ENCODE measurements at regions not wholly inside any gene's neighbourhood (a gene's known extent, or its start where the extent isn't known, plus 50 kb on each side); places are given as distances from the start of the nearest gene placed in this dataset.
A peak's percentile ranks its signal among the peaks of the same experiment; 100 is the strongest.

DNA sequence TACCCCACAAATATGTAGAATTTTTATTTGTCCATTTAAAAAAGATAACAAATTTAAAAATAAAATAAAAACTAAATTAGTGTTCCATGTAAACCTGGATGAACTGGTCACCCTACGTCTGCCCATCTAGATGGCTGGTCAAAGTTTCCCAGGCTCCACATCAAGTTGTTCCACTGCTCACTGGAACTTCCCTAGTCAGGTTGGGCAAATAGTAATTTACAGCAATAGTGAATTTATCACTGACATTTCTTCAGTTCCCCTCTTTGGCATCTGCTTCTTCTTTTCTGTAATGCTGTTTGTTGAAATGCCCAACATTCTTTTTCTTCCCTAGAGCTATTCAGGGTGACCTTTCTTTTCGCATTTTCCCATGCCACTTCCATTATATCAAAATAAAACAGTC, 272.7 kb upstream of the BTG1 start:
- Histone ChIP-seq H3K36me3 (no peaks in the 10 kb centered on the region), H3K27ac (no peak overlapping the region), H3K9me3 (no peaks in the 10 kb centered on the region), H3K4me3 (no peak overlapping the region), H3K27me3 (no peaks in the 10 kb centered on the region), H3K4me1 (peaks cover 8% of the 10 kb centered on the region)
- DNase-seq (ENCODE audit: extremely low spot score in 2 of 2) = no peak
- intact Hi-C loops (cut with DNase I) = no loop called here
- TF ChIP-seq, protein P1, sequence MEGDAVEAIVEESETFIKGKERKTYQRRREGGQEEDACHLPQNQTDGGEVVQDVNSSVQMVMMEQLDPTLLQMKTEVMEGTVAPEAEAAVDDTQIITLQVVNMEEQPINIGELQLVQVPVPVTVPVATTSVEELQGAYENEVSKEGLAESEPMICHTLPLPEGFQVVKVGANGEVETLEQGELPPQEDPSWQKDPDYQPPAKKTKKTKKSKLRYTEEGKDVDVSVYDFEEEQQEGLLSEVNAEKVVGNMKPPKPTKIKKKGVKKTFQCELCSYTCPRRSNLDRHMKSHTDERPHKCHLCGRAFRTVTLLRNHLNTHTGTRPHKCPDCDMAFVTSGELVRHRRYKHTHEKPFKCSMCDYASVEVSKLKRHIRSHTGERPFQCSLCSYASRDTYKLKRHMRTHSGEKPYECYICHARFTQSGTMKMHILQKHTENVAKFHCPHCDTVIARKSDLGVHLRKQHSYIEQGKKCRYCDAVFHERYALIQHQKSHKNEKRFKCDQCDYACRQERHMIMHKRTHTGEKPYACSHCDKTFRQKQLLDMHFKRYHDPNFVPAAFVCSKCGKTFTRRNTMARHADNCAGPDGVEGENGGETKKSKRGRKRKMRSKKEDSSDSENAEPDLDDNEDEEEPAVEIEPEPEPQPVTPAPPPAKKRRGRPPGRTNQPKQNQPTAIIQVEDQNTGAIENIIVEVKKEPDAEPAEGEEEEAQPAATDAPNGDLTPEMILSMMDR (IDR thresholded peaks at IDR 0.05) = no peak

- Histone ChIP-seq H3K27ac (no peak overlapping the region), H3K4me1 (peaks cover 8% of the 10 kb centered on the region), H3K36me3 (no peaks in the 10 kb centered on the region), H3K9me3 (no peaks in the 10 kb centered on the region), H3K4me3 (no peak overlapping the region), H3K27me3 (no peaks in the 10 kb centered on the region)
- intact Hi-C loops (cut with DNase I) = no loop called here
- TF ChIP-seq, protein P1 (IDR thresholded peaks at IDR 0.05) = no peak
- TF ChIP-seq POLR2AphosphoS5 (IDR thresholded peaks at IDR 0.05; ENCODE audit: insufficient read depth in 1 of 2, low read depth in 1 of 2) (no peak), POLR2A (IDR thresholded peaks at IDR 0.05) (no peak)
- no peak for DNase-seq (ENCODE audit: extremely low spot score in 2 of 2)
Observed at GRCh38 chr12:92417373-92417772, 271.7 kb upstream of the BTG1 start.

DNA sequence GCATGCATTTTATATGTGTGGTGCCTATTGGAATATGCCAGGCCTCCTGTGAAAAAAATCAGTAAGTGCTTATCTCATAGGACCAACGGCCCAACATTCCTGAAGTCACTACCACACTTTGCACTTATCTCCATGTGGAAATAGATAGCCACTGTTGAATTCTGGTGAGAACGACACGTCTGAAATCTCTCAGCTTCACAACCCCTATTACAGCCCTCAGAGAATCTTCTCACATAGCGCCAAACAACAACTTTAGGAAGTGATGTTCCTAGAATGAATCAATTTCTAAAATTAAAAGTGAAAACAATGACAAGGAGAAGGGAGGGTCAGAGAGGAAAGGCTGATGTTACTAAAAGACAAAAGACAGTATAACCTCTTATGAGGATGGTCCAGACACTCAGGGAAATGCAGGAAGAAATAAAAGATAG, 270.8 kb upstream of the BTG1 start:
- Histone ChIP-seq H3K4me1 (peaks cover 8% of the 10 kb centered on the region), H3K27me3 (no peaks in the 10 kb centered on the region), H3K27ac (no peak overlapping the region), H3K9me3 (no peaks in the 10 kb centered on the region), H3K4me3 (no peak overlapping the region), H3K36me3 (no peaks in the 10 kb centered on the region)
- peak in 1 of 2 donors; percentile 25 for DNase-seq (ENCODE audit: extremely low spot score in 2 of 2)
- TF ChIP-seq, protein P1 (IDR thresholded peaks at IDR 0.05) = no peak
- TF ChIP-seq POLR2A (IDR thresholded peaks at IDR 0.05) = no peak
- no peak for TF ChIP-seq POLR2AphosphoS5 (IDR thresholded peaks at IDR 0.05; ENCODE audit: insufficient read depth in 1 of 2, low read depth in 1 of 2)
- intact Hi-C loops (cut with DNase I) = no loop called here

DNA sequence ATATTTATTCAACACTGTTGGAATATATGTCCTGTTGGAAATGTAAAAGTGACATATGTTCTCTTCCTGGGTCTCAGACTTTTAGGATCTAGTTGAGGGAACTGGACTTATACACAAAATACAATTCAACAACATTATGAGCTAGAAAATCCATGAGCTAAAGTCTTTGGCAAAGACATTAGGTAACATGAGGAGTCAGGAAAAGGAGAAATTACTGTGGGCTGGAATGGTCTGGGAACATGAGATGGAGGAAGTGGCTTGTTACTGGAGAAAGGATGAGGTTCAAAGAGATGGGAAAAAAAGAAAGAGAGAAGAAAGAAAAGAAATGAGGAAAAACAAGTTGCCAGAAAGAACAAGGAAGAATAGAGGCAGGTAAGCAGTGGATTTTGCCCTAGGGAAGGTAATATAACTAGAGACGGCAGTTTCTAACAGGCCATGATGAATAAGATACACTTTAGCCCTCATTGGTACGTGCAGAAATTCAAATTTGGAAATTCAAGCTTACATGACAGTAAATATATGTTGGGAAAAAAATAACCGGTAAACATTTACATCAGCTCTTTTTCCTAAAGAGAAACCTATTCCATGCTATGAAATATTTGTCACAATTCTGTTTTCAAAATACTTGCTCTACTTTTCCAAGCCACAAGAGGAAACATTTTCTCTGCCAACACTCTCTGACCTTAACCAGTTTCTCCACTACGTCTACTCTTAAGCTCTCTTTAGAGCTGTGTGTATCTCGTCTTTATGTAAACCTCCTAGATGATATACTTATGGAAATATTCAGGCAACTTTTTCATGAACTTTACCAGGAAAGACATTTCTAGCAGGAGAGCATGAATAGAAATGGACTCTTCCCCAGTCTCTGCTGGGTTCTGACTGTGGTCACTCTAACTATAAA, 268.8 kb upstream of the BTG1 start:
- H3K4me3 ChIP-seq = no peak overlapping the region
- H3K27ac ChIP-seq = no peak overlapping the region
- no peaks in the 10 kb centered on the region for H3K27me3 ChIP-seq
- no peak for TF ChIP-seq POLR2AphosphoS5 (IDR thresholded peaks at IDR 0.05; ENCODE audit: insufficient read depth in 1 of 2, low read depth in 1 of 2)
- TF ChIP-seq POLR2A (IDR thresholded peaks at IDR 0.05) = no peak
- TF ChIP-seq, protein P1 (IDR thresholded peaks at IDR 0.05) = no peak
- intact Hi-C loops (cut with DNase I) = no loop called here
- peaks cover 11% of the 10 kb centered on the region for H3K4me1 ChIP-seq
- H3K36me3 ChIP-seq = no peaks in the 10 kb centered on the region
- DNase-seq (ENCODE audit: extremely low spot score in 2 of 2) = no peak
- H3K9me3 ChIP-seq = no peaks in the 10 kb centered on the region

DNA sequence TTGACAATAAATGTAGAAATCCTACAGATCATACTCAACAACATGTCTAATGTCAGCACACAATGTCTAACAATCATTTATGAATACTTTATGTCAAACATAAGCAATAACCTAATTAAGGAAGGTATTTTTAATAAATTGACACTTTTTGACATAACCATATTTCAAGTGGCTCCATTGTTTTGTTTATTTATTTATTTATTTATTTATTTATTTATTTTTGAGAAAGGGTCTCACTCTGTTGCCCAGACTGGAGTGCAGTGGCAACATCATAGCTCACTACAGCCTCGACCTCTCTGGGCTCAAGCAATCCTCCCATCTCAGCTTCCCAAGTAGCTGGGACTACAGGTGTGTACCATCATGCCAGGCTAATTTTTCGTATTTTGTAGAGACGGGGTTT, 267.6 kb upstream of the BTG1 start:
- Histone ChIP-seq H3K4me1 (peaks cover 11% of the 10 kb centered on the region), H3K4me3 (no peak overlapping the region), H3K27me3 (no peaks in the 10 kb centered on the region), H3K36me3 (no peaks in the 10 kb centered on the region), H3K9me3 (no peaks in the 10 kb centered on the region), H3K27ac (no peak overlapping the region)
- TF ChIP-seq, protein P1 (IDR thresholded peaks at IDR 0.05) = no peak
- TF ChIP-seq POLR2A (IDR thresholded peaks at IDR 0.05) (no peak), POLR2AphosphoS5 (IDR thresholded peaks at IDR 0.05; ENCODE audit: insufficient read depth in 1 of 2, low read depth in 1 of 2) (no peak)
- intact Hi-C loops (cut with DNase I) = no loop called here
- DNase-seq (ENCODE audit: extremely low spot score in 2 of 2) = peak in 1 of 2 donors; percentile 32
